Transverse colon (tissue), 4 donors: ENCODE measurements at regions not wholly inside any gene's neighbourhood (a gene's known extent, or its start where the extent isn't known, plus 50 kb on each side); places are given as distances from the start of the nearest gene placed in this dataset.

Source experiments
- DNase-seq: peaks from one replicate; pipeline ENCODE4 v3.0.0-alpha.2; 2019
- H3K27ac ChIP-seq, 4 donors: fragments of 200-600 bp; sonication (generic); 2 replicates each; pipeline ENCODE4 v1.5.1; 2016 to 2018; ENCODE audit warnings: inconsistent platforms in 4 of 4
- H3K27me3 ChIP-seq: fragments of 200-600 bp; sonication (generic); 2 replicates; pipeline ENCODE4 v1.5.1; 2017; ENCODE audit warnings: inconsistent platforms
- H3K36me3 ChIP-seq, 4 donors: fragments of 200-600 bp; sonication (generic); 2 replicates each; pipeline ENCODE4 v1.5.1; 2017 to 2019; ENCODE audit warnings: inconsistent platforms in 4 of 4
- H3K4me1 ChIP-seq, 4 donors: fragments of 200-600 bp; sonication (generic); 2 replicates each; pipeline ENCODE4 v1.5.1; 2017 to 2020; ENCODE audit warnings: inconsistent platforms in 4 of 4
- H3K4me3 ChIP-seq, 4 donors: fragments of 200-600 bp; sonication (generic); 1 replicate in 1 of 4; 2 replicates in 3 of 4; pipeline versions ENCODE4 v1.5.1 to v1.6.1; 2017 to 2019; ENCODE audit warnings: inconsistent platforms in 4 of 4
- H3K9me3 ChIP-seq, 2 donors: fragments of 200-600 bp; sonication (generic); 2 replicates each; pipeline ENCODE4 v1.5.1; 2017 to 2019; ENCODE audit warnings: inconsistent platforms in 2 of 2
- CTCF ChIP-seq, 5 experiments: fragments of 200-600 bp in 3 of 5; fragments of 450-650 bp in 2 of 5; sonication (generic) in 3 of 5; IDR thresholded peaks; 1 replicate in 2 of 5; 2 replicates in 3 of 5; pipeline ENCODE4 v1.5.1; 2016 to 2017; ENCODE audit warnings: antibody characterized with exemption in 5 of 5, inconsistent platforms in 3 of 5, mild to moderate bottlenecking in 2 of 5, moderate library complexity in 1 of 5
- EP300 ChIP-seq: sonication (generic); formaldehyde crosslinking; IDR thresholded peaks from one replicate; pipeline ENCODE4 v1.6.1; 2017; ENCODE audit warnings: antibody characterized with exemption, low read depth
- POLR2A ChIP-seq: fragments of 450-650 bp; IDR thresholded peaks from one replicate; pipeline ENCODE4 v1.6.1; 2016; ENCODE audit warnings: antibody characterized with exemption, mild to moderate bottlenecking, moderate library complexity
- POLR2AphosphoS5 ChIP-seq, 3 donors: sonication (generic); formaldehyde crosslinking; IDR thresholded peaks; one replicate each; pipeline ENCODE4 v1.6.1; 2016; ENCODE audit warnings: antibody characterized with exemption in 3 of 3
- WGBS, 2 donors: methylation state at CpG; one replicate each; pipeline ENCODE4 v1.1.5; 2018; ENCODE audit warnings: low coverage in 1 of 2; 5-methylcytosine and 5-hydroxymethylcytosine counted together
- in situ Hi-C, 4 donors: fragments of 200-750 bp; cut with MboI; loops; one replicate each; pipeline versions ENCODE4 v1.15.0 to v1.15.1; 2017; ENCODE audit warnings: low sequenced_read_pairs in 3 of 4, low pct_ligation_motif_present in 1 of 4, low pct_unique_long_range_greater_than_20kb in 1 of 4
- intact Hi-C: fragments of 100-400 bp; cut with DNase I; formaldehyde crosslinking; loops from one replicate; pipeline ENCODE4 v1.15.1; 2023; ENCODE audit warnings: low total_unique reads

GRCh38 chr12:73798523-73798922 lies 739.1 kb upstream of the ATXN7L3B start:
- DNase-seq, result no peak
- H3K27me3 ChIP-seq, result no peaks in the 10 kb centered on the region
- in situ Hi-C loops, result loop anchor here in 1 of 4 donors (25.0 kb wide), 1 partner anchor 89 kb away; no protein-coding TSS in a partner anchor
- intact Hi-C loops, result no loop called here
- H3K4me3 ChIP-seq, result no peak overlapping the region
- no peak overlapping the region for H3K27ac ChIP-seq
- peaks cover 0 to 4% of the 10 kb centered on the region in 2 donors for H3K9me3 ChIP-seq
- H3K36me3 ChIP-seq, result no peaks in the 10 kb centered on the region
- no peaks in the 10 kb centered on the region for H3K4me1 ChIP-seq
- TF ChIP-seq POLR2AphosphoS5 (IDR thresholded peaks at IDR 0.05), result no peak
- TF ChIP-seq EP300, result no peak
- TF ChIP-seq CTCF (IDR thresholded peaks at IDR 0.05), result no peak
- no peak for TF ChIP-seq POLR2A

DNA sequence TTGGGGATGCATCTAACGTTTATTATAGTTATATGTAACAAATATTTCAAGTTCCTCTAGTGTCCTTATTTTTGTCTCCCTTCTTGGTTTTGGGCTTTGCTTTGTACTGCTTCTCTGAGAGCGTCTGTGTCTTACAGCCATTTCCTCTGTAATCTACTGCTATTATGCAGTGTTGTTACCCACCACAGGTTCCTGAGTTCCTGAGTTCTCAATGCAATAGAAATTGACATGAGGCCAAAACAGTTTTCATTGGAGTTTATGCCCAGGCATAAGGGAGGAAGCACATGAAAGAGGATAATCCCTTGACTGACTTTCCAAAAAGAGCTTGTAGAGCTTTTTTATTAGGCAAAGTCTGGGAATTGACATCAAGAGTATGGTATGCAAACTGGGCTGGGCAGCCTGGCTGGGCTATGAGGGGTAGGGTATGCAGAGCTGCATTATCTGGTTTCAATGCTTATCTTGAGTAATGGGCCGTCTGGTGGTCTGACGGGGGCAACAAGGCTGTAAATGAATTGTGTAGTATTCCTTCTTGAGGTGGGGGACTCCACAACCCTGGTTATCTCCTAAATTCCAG lies 722.5 kb upstream of the ATXN7L3B start:
- Histone ChIP-seq H3K27ac (no peak overlapping the region), H3K4me3 (no peak overlapping the region), H3K4me1 (no peaks in the 10 kb centered on the region), H3K36me3 (no peaks in the 10 kb centered on the region), H3K27me3 (no peaks in the 10 kb centered on the region), H3K9me3 (no peaks in the 10 kb centered on the region)
- in situ Hi-C loops (no loop called here), intact Hi-C loops (no loop called here)
- no peak for TF ChIP-seq POLR2AphosphoS5 (IDR thresholded peaks at IDR 0.05)
- TF ChIP-seq POLR2A, result no peak
- DNase-seq, result no peak
- WGBS, 2 donors, result 33 to 56% methylated on average over 4 of the region's 4 CpGs

DNA sequence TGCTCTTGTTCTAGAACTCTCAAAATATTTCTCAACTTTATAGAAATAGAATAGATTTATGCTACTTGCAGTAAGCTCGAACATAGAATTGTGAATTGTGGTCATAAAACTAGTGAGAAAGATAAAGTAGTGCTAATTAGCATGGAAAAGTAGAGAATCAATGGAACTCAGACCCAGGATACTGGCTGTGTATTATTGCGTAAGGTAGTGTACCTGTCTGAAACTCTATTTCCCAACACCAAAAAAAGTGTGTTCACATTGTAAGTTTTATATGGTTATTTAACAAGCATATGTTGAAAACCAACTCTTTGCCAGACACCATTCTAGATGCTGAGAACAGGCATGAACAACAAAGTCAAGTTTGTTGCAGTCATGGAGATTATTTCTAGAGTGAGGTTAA lies 720.5 kb upstream of the ATXN7L3B start:
- DNase-seq, result no peak
- H3K4me3 ChIP-seq, result no peak overlapping the region
- intact Hi-C loops (no loop called here), in situ Hi-C loops (no loop called here)
- no peaks in the 10 kb centered on the region for H3K36me3 ChIP-seq
- no peaks in the 10 kb centered on the region for H3K27me3 ChIP-seq
- no peaks in the 10 kb centered on the region for H3K4me1 ChIP-seq
- peaks cover 0 to 3% of the 10 kb centered on the region in 2 donors for H3K9me3 ChIP-seq
- no peak overlapping the region for H3K27ac ChIP-seq
- TF ChIP-seq CTCF (IDR thresholded peaks at IDR 0.05) (no peak), POLR2AphosphoS5 (IDR thresholded peaks at IDR 0.05) (no peak), POLR2A (no peak), EP300 (no peak)
- WGBS, 2 donors, result 55 to 72% methylated on average over 2 of the region's 2 CpGs

GRCh38 chr12:73833746-73834145 lies 703.9 kb upstream of the ATXN7L3B start:
- H3K27ac ChIP-seq, result no peak overlapping the region
- WGBS, 2 donors, result 71 to 79% methylated on average over 3 of the region's 3 CpGs
- TF ChIP-seq POLR2A, result no peak
- no peak for TF ChIP-seq CTCF (IDR thresholded peaks at IDR 0.05)
- no peak for TF ChIP-seq POLR2AphosphoS5 (IDR thresholded peaks at IDR 0.05)
- DNase-seq, result no peak
- no peaks in the 10 kb centered on the region for H3K27me3 ChIP-seq
- no peak overlapping the region for H3K4me3 ChIP-seq
- H3K9me3 ChIP-seq, result no peaks in the 10 kb centered on the region
- no peaks in the 10 kb centered on the region for H3K36me3 ChIP-seq
- intact Hi-C loops (no loop called here), in situ Hi-C loops (no loop called here)
- no peaks in the 10 kb centered on the region for H3K4me1 ChIP-seq

DNA sequence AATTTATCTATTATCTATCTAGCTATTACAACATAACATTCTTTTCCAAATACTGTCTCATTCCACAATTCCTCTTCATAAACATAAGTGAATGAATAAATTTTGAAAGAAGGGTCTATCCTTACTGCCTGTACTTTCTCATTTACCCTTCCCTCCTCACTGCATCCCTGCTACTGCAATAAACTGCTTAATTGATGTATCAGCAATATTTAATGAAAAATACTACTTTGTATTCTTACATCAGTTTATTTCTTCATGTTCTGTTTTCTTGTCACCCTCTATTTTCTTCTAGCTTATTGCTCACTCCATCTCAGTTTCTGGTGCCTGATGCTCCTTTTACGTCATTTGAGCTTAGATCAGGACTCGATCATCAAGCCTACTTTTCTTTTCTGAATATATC lies 695.7 kb upstream of the ATXN7L3B start:
- Histone ChIP-seq H3K36me3 (no peaks in the 10 kb centered on the region), H3K4me3 (no peak overlapping the region), H3K27ac (no peak overlapping the region), H3K9me3 (no peaks in the 10 kb centered on the region), H3K27me3 (no peaks in the 10 kb centered on the region), H3K4me1 (no peaks in the 10 kb centered on the region)
- intact Hi-C loops, result no loop called here
- WGBS, 2 donors, result 75 to 88% methylated on average over 2 of the region's 2 CpGs
- TF ChIP-seq POLR2A, result no peak
- in situ Hi-C loops, result no loop called here
- no peak for DNase-seq
